Activated naive CD4-positive, alpha-beta T cell treated with anti-CD3 and anti-CD28 coated beads for 36 hours (primary cell): ENCODE measurements at regions not wholly inside any gene's neighbourhood (a gene's known extent, or its start where the extent isn't known, plus 50 kb on each side); places are given as distances from the start of the nearest gene placed in this dataset.
A peak's percentile ranks its signal among the peaks of the same experiment; 100 is the strongest.
"Not testable (repeated sequence)": the region's sequence is repeated elsewhere in the genome, so short reads cannot be mapped to it uniquely, and the experiment has no call there.

Experiments
- CTCF ChIA-PET: fragments of 350-600 bp; sonication (Branson Sonifier 250); formaldehyde crosslinking; loops from one replicate; lab custom pipeline; 2021; ENCODE audit warnings: antibody characterized with exemption; lab: Charles Lee
- DNase-seq: peaks from one replicate; pipeline ENCODE4 v3.0.0-alpha.2; 2020
- H3K27ac Mint-ChIP-seq: one replicate; pipeline ENCODE4 v1.8.0; 2021; ENCODE audit warnings: mild to moderate bottlenecking, mixed read lengths
- H3K27me3 Mint-ChIP-seq: one replicate; pipeline ENCODE4 v1.8.0; 2021; ENCODE audit warnings: low read depth, mixed read lengths
- H3K36me3 Mint-ChIP-seq: one replicate; pipeline ENCODE4 v1.8.0; 2021; ENCODE audit warnings: low read depth, mixed read lengths
- H3K4me1 Mint-ChIP-seq: one replicate; pipeline ENCODE4 v1.8.0; 2021; ENCODE audit warnings: low read depth, mixed read lengths
- H3K4me3 Mint-ChIP-seq: one replicate; pipeline ENCODE4 v1.8.0; 2021; ENCODE audit warnings: mild to moderate bottlenecking, moderate library complexity, mixed read lengths
- H3K9me3 Mint-ChIP-seq: one replicate; pipeline ENCODE4 v1.8.0; 2021; ENCODE audit warnings: mixed read lengths
- intact Hi-C: fragments of 100-400 bp; cut with micrococcal nuclease; formaldehyde crosslinking; loops from one replicate; pipeline ENCODE4 v1.15.1; 2023

DNA sequence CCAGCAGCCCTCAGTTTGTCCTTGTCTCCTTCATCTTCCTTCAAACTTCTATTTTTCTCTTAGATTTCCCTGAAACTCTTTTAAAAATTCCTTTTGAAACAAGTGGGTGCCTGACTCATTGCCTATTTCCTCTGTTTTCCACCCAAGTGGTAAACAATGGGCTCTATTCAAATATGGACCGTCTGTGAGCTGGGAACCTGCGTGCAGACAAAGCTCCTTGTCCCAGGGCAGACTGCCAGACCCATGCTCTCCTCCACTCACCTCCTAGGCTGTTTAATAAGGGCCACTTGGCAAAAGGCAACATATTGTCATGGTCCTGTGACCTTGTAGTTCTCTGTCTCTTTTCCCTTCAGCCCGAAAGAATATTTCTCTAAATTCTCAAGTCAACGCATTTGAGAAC lies 332.7 kb upstream of the THBS1 start:
- intact Hi-C loops = no loop called here
- Mint-ChIP-seq H3K4me3 (no peak overlapping the region), H3K9me3 (no peaks in the 10 kb centered on the region), H3K27ac (no peak overlapping the region), H3K36me3 (no peaks in the 10 kb centered on the region), H3K4me1 (peaks cover 10% of the 10 kb centered on the region), H3K27me3 (peaks cover 10% of the 10 kb centered on the region)
- no peak for DNase-seq
- CTCF ChIA-PET = no interaction called here

GRCh38 chr15:39250001-39250400 lies 330.9 kb upstream of the THBS1 start:
- Mint-ChIP-seq H3K27me3 (peaks cover 12% of the 10 kb centered on the region), H3K27ac (no peak overlapping the region), H3K36me3 (no peaks in the 10 kb centered on the region), H3K4me1 (peaks cover 10% of the 10 kb centered on the region), H3K9me3 (no peaks in the 10 kb centered on the region), H3K4me3 (no peak overlapping the region)
- no peak for DNase-seq
- CTCF ChIA-PET = no interaction called here
- intact Hi-C loops = loop anchor here (10.0 kb wide), 1 partner anchor 125 kb away; no protein-coding TSS in a partner anchor

GRCh38 chr15:39250460-39251186 lies 330.3 kb upstream of the THBS1 start:
- intact Hi-C loops = loop anchor here (10.0 kb wide), 1 partner anchor 126 kb away; no protein-coding TSS in a partner anchor
- H3K27ac Mint-ChIP-seq = no peak overlapping the region
- no peaks in the 10 kb centered on the region for H3K9me3 Mint-ChIP-seq
- CTCF ChIA-PET = no interaction called here
- peaks cover 16% of the 10 kb centered on the region for H3K27me3 Mint-ChIP-seq
- no peak for DNase-seq
- peaks cover 10% of the 10 kb centered on the region for H3K4me1 Mint-ChIP-seq
- H3K36me3 Mint-ChIP-seq = no peaks in the 10 kb centered on the region
- no peak overlapping the region for H3K4me3 Mint-ChIP-seq

- H3K4me3 Mint-ChIP-seq = no peak overlapping the region
- CTCF ChIA-PET = no interaction called here
These were observed 329.3 kb upstream of the THBS1 start for GRCh38 chr15:39251413-39252133.

GRCh38 chr15:39252134-39252470 lies 328.8 kb upstream of the THBS1 start:
- H3K36me3 Mint-ChIP-seq = no peaks in the 10 kb centered on the region
- CTCF ChIA-PET = no interaction called here
- no peaks in the 10 kb centered on the region for H3K9me3 Mint-ChIP-seq
- H3K27ac Mint-ChIP-seq = no peak overlapping the region
- no peak overlapping the region for H3K4me3 Mint-ChIP-seq
- H3K27me3 Mint-ChIP-seq = peaks cover 14% of the 10 kb centered on the region
- intact Hi-C loops = loop anchor here (10.0 kb wide), 1 partner anchor 127 kb away; no protein-coding TSS in a partner anchor
- peaks cover 10% of the 10 kb centered on the region for H3K4me1 Mint-ChIP-seq
- DNase-seq = no peak

More at GRCh38 chr15:39251413-39252133, 329.3 kb upstream of the THBS1 start:
- Mint-ChIP-seq H3K4me1 (peaks cover 10% of the 10 kb centered on the region), H3K27me3 (peaks cover 14% of the 10 kb centered on the region), H3K27ac (no peak overlapping the region), H3K9me3 (no peaks in the 10 kb centered on the region), H3K36me3 (no peaks in the 10 kb centered on the region)
- intact Hi-C loops = loop anchor here (10.0 kb wide), 1 partner anchor 127 kb away; no protein-coding TSS in a partner anchor
- DNase-seq = peak; percentile 6

DNA sequence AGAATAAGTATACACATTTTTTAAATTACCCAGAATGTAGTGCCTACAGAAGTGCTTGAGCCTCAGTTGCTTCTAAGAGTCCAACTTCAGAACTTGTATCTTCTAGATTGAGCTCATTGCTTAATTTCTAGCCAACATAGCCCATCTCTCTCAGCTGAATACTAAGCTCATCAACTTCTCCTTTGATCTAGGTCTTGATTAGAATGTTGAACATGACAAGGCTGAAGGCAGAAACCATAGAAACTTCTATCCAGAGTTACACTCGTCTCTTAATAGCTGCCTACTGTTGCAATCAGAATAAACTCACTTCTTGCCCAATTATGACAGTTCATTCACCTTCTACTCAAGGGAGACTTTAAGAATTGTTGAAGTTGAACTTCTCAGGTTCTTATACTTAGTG lies 327.3 kb upstream of the THBS1 start:
- CTCF ChIA-PET = no interaction called here
- H3K4me3 Mint-ChIP-seq = no peak overlapping the region
- no peaks in the 10 kb centered on the region for H3K9me3 Mint-ChIP-seq
- intact Hi-C loops = loop anchor here (10.0 kb wide), 1 partner anchor 129 kb away; no protein-coding TSS in a partner anchor
- no peak overlapping the region for H3K27ac Mint-ChIP-seq
- H3K36me3 Mint-ChIP-seq = no peaks in the 10 kb centered on the region
- peaks cover 10% of the 10 kb centered on the region for H3K4me1 Mint-ChIP-seq
- peaks cover 16% of the 10 kb centered on the region for H3K27me3 Mint-ChIP-seq
- no peak for DNase-seq

DNA sequence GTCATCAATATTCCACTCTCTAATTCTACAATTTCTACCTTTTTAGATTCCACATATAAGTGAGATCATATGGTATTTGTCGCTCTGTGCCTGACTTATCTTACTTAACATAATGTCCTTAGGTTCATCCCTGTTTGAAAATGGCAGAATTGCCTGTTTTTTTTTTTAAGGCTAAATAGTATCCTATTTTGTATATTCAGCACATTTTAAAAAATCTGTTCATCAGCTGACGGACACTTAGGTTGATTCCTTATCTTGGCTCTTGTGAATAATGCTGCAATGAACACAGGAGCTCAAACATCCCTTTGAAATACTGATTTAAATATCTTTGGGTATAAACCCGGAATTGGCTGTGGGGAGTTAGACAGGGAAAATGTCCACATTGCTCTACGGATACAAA lies 326.7 kb upstream of the THBS1 start:
- no peaks in the 10 kb centered on the region for H3K36me3 Mint-ChIP-seq
- no peak overlapping the region for H3K4me3 Mint-ChIP-seq
- H3K4me1 Mint-ChIP-seq = peaks cover 10% of the 10 kb centered on the region
- intact Hi-C loops = loop anchor here (10.0 kb wide), 1 partner anchor 129 kb away; no protein-coding TSS in a partner anchor
- CTCF ChIA-PET = no interaction called here
- DNase-seq = no peak
- H3K9me3 Mint-ChIP-seq = no peaks in the 10 kb centered on the region
- H3K27me3 Mint-ChIP-seq = peaks cover 14% of the 10 kb centered on the region
- H3K27ac Mint-ChIP-seq = no peak overlapping the region

- no peak overlapping the region for H3K4me3 Mint-ChIP-seq
- H3K27me3 Mint-ChIP-seq = peaks cover 17% of the 10 kb centered on the region
- no peaks in the 10 kb centered on the region for H3K36me3 Mint-ChIP-seq
- CTCF ChIA-PET = no interaction called here
- H3K27ac Mint-ChIP-seq = no peak overlapping the region
- no peaks in the 10 kb centered on the region for H3K9me3 Mint-ChIP-seq
- peaks cover 5% of the 10 kb centered on the region for H3K4me1 Mint-ChIP-seq
- intact Hi-C loops = loop anchor here (10.0 kb wide), 1 partner anchor 131 kb away; no protein-coding TSS in a partner anchor
- DNase-seq = no peak
These were observed 325.1 kb upstream of the THBS1 start for GRCh38 chr15:39255760-39256159.

DNA sequence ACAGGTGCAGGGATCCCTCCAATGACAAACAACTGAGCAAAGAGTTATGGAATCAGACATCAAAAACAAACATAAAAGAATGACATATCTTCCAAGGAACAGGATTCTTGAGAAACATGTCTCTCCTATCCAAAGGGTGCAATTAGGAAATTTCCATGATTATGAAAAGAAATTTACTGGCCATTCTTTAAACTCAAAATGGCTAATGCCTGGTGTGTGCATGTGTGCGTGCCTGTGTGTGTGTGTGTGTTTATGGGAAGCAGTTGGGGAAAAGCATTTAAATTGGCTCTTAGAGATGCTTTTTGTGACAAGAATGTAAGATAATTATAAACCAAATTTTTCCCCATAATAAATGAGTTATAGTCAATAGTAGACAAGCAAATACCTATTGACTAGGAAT lies 320.5 kb upstream of the THBS1 start:
- intact Hi-C loops = loop anchor here (5.0 kb wide), 1 partner anchor 167 kb away; no protein-coding TSS in a partner anchor

GRCh38 chr15:39260791-39261190 lies 320.1 kb upstream of the THBS1 start:
- no peak overlapping the region for H3K27ac Mint-ChIP-seq

More for the DNA sequence above, 320.5 kb upstream of the THBS1 start:
- peaks cover 3% of the 10 kb centered on the region for H3K9me3 Mint-ChIP-seq
- H3K36me3 Mint-ChIP-seq = no peaks in the 10 kb centered on the region
- CTCF ChIA-PET = interaction anchor here (0.6 kb wide), 1 partner anchor 45 kb away, joined by 3 read pairs; no protein-coding TSS in a partner anchor
- no peak for DNase-seq
- peaks cover 10% of the 10 kb centered on the region for H3K4me1 Mint-ChIP-seq
- H3K27ac Mint-ChIP-seq = no peak overlapping the region
- peaks cover 19% of the 10 kb centered on the region for H3K27me3 Mint-ChIP-seq
- H3K4me3 Mint-ChIP-seq = no peak overlapping the region

GRCh38 chr15:39261397-39262183 lies 319.3 kb upstream of the THBS1 start:
- H3K27ac Mint-ChIP-seq, H3K36me3 Mint-ChIP-seq, H3K4me1 Mint-ChIP-seq, DNase-seq, H3K4me3 Mint-ChIP-seq, H3K9me3 Mint-ChIP-seq: not testable (repeated sequence)
- intact Hi-C loops = loop anchor here (5.0 kb wide), 1 partner anchor 166 kb away; no protein-coding TSS in a partner anchor
- peaks cover 17% of the 10 kb centered on the region for H3K27me3 Mint-ChIP-seq
- CTCF ChIA-PET = interaction anchor here (1.2 kb wide), 1 partner anchor 410 kb away, joined by 4 read pairs; no protein-coding TSS in a partner anchor

More at GRCh38 chr15:39260791-39261190, 320.1 kb upstream of the THBS1 start:
- Mint-ChIP-seq H3K4me1 (peaks cover 10% of the 10 kb centered on the region), H3K4me3 (no peak overlapping the region), H3K36me3 (no peaks in the 10 kb centered on the region), H3K27me3 (peaks cover 17% of the 10 kb centered on the region), H3K9me3 (peaks cover 3% of the 10 kb centered on the region)
- CTCF ChIA-PET = no interaction called here
- intact Hi-C loops = loop anchor here (5.0 kb wide), 1 partner anchor 167 kb away; no protein-coding TSS in a partner anchor
- DNase-seq = no peak
